NCI-H345 treated with DMSO at 0.1 percent for 48 hours (cell line): ENCODE measurements at regions not wholly inside any gene's neighbourhood (a gene's known extent, or its start where the extent isn't known, plus 50 kb on each side); places are given as distances from the start of the nearest gene placed in this dataset.

Source experiments
- DNase-seq: peaks from one replicate; lab custom pipeline; 2025; ENCODE audit not compliant: unreplicated experiment; lab: John Stamatoyannopoulos, UW

- no peak for DNase-seq
Observed at GRCh38 chr4:142960867-142961644, 115.0 kb upstream of the INPP4B start.

GRCh38 chr4:142961866-142962265, 115.8 kb upstream of the INPP4B start:
- no peak for DNase-seq

- DNase-seq, result no peak
Observed at GRCh38 chr4:142974328-142974727, 128.2 kb upstream of the INPP4B start.

- DNase-seq, result no peak
Observed at GRCh38 chr4:142975618-142976017, 129.5 kb upstream of the INPP4B start.

GRCh38 chr4:142976482-142976881, 130.4 kb upstream of the INPP4B start:
- DNase-seq, result no peak

GRCh38 chr4:142977182-142977581, 131.1 kb upstream of the INPP4B start:
- DNase-seq, result no peak

- DNase-seq, result no peak
Observed at GRCh38 chr4:142983065-142983464, 137.0 kb upstream of the INPP4B start.

GRCh38 chr4:142983589-142983988, 137.5 kb upstream of the INPP4B start:
- no peak for DNase-seq

- no peak for DNase-seq
Observed at GRCh38 chr4:142984871-142985585, 138.9 kb upstream of the INPP4B start.

GRCh38 chr4:143016171-143016570, 168.5 kb upstream of the USP38 start:
- no peak for DNase-seq

GRCh38 chr4:143017210-143017609, 167.5 kb upstream of the USP38 start:
- DNase-seq, result no peak

- DNase-seq, result no peak
Observed at GRCh38 chr4:143019351-143019750, 165.4 kb upstream of the USP38 start.

GRCh38 chr4:143021384-143021783, 163.3 kb upstream of the USP38 start:
- DNase-seq, result no peak

- DNase-seq, result no peak
Observed at GRCh38 chr4:143023239-143023918, 161.3 kb upstream of the USP38 start.

- no peak for DNase-seq
Observed at GRCh38 chr4:143025081-143025704, 159.5 kb upstream of the USP38 start.

- DNase-seq, result no peak
Observed at GRCh38 chr4:143026459-143027170, 158.1 kb upstream of the USP38 start.

GRCh38 chr4:143035661-143036060, 149.1 kb upstream of the USP38 start:
- DNase-seq, result no peak

GRCh38 chr4:143036443-143036842, 148.3 kb upstream of the USP38 start:
- no peak for DNase-seq

- no peak for DNase-seq
Observed at GRCh38 chr4:143046454-143046853, 138.3 kb upstream of the USP38 start.

- no peak for DNase-seq
Observed at GRCh38 chr4:143046906-143047305, 137.8 kb upstream of the USP38 start.

GRCh38 chr4:143054971-143055370, 129.7 kb upstream of the USP38 start:
- DNase-seq, result no peak
